DND-41 (cell line): ENCODE measurements at regions not wholly inside any gene's neighbourhood (a gene's known extent, or its start where the extent isn't known, plus 50 kb on each side); places are given as distances from the start of the nearest gene placed in this dataset.

ENCODE experiments used
- ATAC-seq: fragments of 200-7000 bp; cut with Tn5 transposase; 3 replicates; pipeline ENCODE4 v1.9.1; 2021; ENCODE audit warnings: low read depth; ENCODE audit not compliant: insufficient read depth
- DNase-seq: peaks from one replicate; pipeline ENCODE4 v3.0.0-alpha.2; 2020
- H2AFZ ChIP-seq: 2 replicates; pipeline ENCODE4 v1.6.0; 2012; ENCODE audit warnings: low read depth, low read length
- H3K27ac ChIP-seq: 2 replicates; pipeline ENCODE4 v1.5.1; 2012; ENCODE audit warnings: low read length, inconsistent platforms
- H3K27me3 ChIP-seq: fragments of 200-600 bp; sonication (generic); 2 replicates; pipeline ENCODE4 v1.6.0; 2012; ENCODE audit warnings: low read length, mild to moderate bottlenecking, inconsistent platforms; ENCODE audit not compliant: insufficient read depth, poor library complexity
- H3K36me3 ChIP-seq: 2 replicates; pipeline ENCODE4 v1.5.1; 2012; ENCODE audit warnings: low read length, inconsistent platforms; ENCODE audit not compliant: insufficient read depth
- H3K4me1 ChIP-seq: 2 replicates; pipeline ENCODE4 v1.5.1; 2012; ENCODE audit warnings: mild to moderate bottlenecking, low read length; ENCODE audit not compliant: insufficient read depth
- H3K4me2 ChIP-seq: 2 replicates; pipeline ENCODE4 v1.6.0; 2012; ENCODE audit warnings: mild to moderate bottlenecking, moderate library complexity, low read length, inconsistent platforms; ENCODE audit not compliant: insufficient read depth
- H3K4me3 ChIP-seq, 2 experiments: fragments of 200-600 bp in 1 of 2; shearing (Covaris generic) in 1 of 2; 2 replicates each; pipeline ENCODE4 v1.5.1; 2012 to 2016; ENCODE audit warnings: inconsistent platforms in 2 of 2, low read length in 2 of 2, mild to moderate bottlenecking in 2 of 2, low read depth in 1 of 2, moderate library complexity in 1 of 2
- H3K79me2 ChIP-seq: 2 replicates; pipeline ENCODE4 v1.6.0; 2012; ENCODE audit warnings: low read length, inconsistent platforms; ENCODE audit not compliant: insufficient read depth
- H3K9ac ChIP-seq: 2 replicates; pipeline ENCODE4 v1.6.0; 2012; ENCODE audit warnings: low read depth, mild to moderate bottlenecking, inconsistent platforms, low read length, moderate library complexity
- H3K9me3 ChIP-seq: 2 replicates; pipeline ENCODE4 v1.5.1; 2012; ENCODE audit warnings: low read length, moderate library complexity, mild to moderate bottlenecking, inconsistent platforms; ENCODE audit not compliant: insufficient read depth, severe bottlenecking
- H4K20me1 ChIP-seq: 2 replicates; pipeline ENCODE4 v1.6.0; 2012; ENCODE audit warnings: low read length; ENCODE audit not compliant: insufficient read depth
- EZH2 ChIP-seq: IDR thresholded peaks from 3 replicates; pipeline ENCODE4 v1.6.1; 2012; ENCODE audit warnings: borderline replicate concordance, low read depth, mild to moderate bottlenecking, moderate library complexity, low read length, inconsistent platforms; ENCODE audit not compliant: severe bottlenecking
- TF ChIP-seq, protein P1 (sequence below): IDR thresholded peaks from 2 replicates; pipeline ENCODE4 v1.5.1; 2012; ENCODE audit warnings: borderline replicate concordance, low read length, moderate library complexity, mild to moderate bottlenecking; ENCODE audit not compliant: poor library complexity, severe bottlenecking; ENCODE audit errors: extremely low read depth

DNA sequence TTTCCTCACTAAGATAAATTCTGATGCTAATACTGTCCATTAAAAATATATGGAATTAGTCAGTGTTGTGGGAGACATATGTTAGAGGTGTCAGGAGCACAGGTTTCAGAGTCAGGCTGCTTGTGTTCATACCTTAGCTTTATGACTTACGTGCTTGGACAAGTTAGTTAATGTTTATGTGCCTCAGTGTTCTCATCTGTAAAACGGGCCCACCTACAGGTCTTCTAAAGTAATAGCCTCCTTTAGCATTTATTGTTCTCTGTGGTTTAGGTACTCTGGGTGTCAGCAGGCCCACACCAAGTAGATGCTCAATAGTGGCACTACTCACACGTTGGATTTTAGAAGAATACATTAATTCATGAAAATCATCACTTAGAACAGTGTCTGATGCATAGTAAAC, 308.7 kb upstream of the ZC3H12C start:
- Histone ChIP-seq H3K36me3 (no peaks in the 10 kb centered on the region), H3K79me2 (no peaks in the 10 kb centered on the region), H3K27ac (no peak overlapping the region), H3K27me3 (no peaks in the 10 kb centered on the region), H3K4me1 (no peaks in the 10 kb centered on the region), H4K20me1 (no peaks in the 10 kb centered on the region), H3K9me3 (no peaks in the 10 kb centered on the region), H3K4me3 (no peak overlapping the region), H3K9ac (no peak overlapping the region), H2AFZ (no peak overlapping the region), H3K4me2 (no peak overlapping the region)
- ATAC-seq = no peak
- DNase-seq = no peak
- TF ChIP-seq EZH2 = no peak
- TF ChIP-seq, protein P1, sequence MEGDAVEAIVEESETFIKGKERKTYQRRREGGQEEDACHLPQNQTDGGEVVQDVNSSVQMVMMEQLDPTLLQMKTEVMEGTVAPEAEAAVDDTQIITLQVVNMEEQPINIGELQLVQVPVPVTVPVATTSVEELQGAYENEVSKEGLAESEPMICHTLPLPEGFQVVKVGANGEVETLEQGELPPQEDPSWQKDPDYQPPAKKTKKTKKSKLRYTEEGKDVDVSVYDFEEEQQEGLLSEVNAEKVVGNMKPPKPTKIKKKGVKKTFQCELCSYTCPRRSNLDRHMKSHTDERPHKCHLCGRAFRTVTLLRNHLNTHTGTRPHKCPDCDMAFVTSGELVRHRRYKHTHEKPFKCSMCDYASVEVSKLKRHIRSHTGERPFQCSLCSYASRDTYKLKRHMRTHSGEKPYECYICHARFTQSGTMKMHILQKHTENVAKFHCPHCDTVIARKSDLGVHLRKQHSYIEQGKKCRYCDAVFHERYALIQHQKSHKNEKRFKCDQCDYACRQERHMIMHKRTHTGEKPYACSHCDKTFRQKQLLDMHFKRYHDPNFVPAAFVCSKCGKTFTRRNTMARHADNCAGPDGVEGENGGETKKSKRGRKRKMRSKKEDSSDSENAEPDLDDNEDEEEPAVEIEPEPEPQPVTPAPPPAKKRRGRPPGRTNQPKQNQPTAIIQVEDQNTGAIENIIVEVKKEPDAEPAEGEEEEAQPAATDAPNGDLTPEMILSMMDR = no peak

DNA sequence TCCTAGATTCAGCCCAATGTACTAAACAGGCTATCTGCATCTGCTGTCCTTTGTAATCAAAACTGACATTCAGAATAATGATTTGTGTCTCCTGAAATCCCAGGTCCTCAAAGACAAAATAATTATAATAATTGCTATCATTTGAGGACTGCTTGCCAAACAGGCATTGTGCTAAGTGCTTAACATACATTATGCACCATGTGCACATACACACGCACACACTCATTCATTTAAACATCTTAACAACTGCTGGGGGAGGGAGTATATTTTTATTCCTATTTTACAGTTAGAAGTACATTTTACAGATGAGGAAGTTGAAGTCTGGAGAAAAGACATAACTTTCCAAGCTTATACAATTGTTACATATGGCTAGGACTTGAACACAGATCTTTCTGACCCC, 308.0 kb upstream of the ZC3H12C start:
- Histone ChIP-seq H3K27me3 (no peaks in the 10 kb centered on the region), H3K27ac (no peak overlapping the region), H2AFZ (no peak overlapping the region), H3K4me1 (no peaks in the 10 kb centered on the region), H3K9me3 (no peaks in the 10 kb centered on the region), H3K4me2 (no peak overlapping the region), H3K36me3 (no peaks in the 10 kb centered on the region), H3K79me2 (no peaks in the 10 kb centered on the region), H3K4me3 (no peak overlapping the region), H4K20me1 (no peaks in the 10 kb centered on the region), H3K9ac (no peak overlapping the region)
- ATAC-seq (no peak), DNase-seq (no peak)
- TF ChIP-seq EZH2 = no peak
- TF ChIP-seq, protein P1 = no peak

DNA sequence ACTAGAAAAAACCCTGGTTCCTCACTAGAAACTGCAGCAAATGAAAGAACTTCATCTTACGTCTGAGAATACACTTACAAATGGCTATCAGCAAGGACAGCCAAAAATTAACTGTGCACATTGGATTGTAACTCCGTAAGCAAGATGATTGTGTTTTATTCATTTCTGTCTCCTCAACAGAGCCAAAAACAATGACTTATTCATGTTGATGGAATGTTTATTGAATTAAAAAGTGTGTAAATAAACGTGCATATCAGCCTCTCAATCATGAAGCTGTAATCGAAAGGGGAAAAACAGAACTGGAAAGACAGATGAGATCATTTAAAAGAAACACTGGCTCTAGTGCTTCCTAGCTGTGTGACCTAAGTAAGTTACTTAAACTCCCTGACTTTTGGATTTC, 307.5 kb upstream of the ZC3H12C start:
- Histone ChIP-seq H3K4me1 (no peaks in the 10 kb centered on the region), H3K27me3 (no peaks in the 10 kb centered on the region), H4K20me1 (no peaks in the 10 kb centered on the region), H3K27ac (no peak overlapping the region), H3K4me2 (no peak overlapping the region), H3K36me3 (no peaks in the 10 kb centered on the region), H3K4me3 (no peak overlapping the region), H3K79me2 (no peaks in the 10 kb centered on the region), H2AFZ (no peak overlapping the region), H3K9me3 (no peaks in the 10 kb centered on the region), H3K9ac (no peak overlapping the region)
- no peak for ATAC-seq
- TF ChIP-seq, protein P1 = no peak
- TF ChIP-seq EZH2 = no peak
- DNase-seq = no peak

DNA sequence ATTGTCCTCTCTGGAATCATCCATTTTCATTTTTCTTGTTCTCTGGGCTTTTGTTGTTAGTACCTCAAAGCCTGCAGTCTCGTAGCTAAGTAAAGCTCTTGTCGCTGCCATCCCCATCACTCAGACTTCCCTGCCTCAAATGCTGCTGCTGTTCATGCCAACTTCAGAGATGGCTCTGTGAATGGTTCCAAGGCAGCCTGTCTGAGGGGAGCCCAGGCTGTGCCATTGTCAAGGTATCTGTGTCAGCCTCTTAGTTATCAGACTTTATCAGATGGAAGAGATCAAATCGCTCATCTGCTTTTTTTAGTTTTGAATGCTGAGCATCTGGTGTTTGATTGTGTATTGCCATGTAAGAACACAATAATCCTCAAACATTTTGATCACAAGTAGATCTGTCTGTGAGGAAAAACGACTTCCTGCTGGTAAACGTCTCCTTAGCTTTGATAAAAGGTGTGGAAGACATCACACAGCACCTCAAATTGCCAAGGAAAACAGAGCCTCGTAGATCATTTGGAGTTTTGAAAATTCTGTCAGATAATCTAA, 304.2 kb upstream of the ZC3H12C start:
- no peaks in the 10 kb centered on the region for H4K20me1 ChIP-seq
- H2AFZ ChIP-seq = no peak overlapping the region
- no peak overlapping the region for H3K27ac ChIP-seq
- no peak overlapping the region for H3K9ac ChIP-seq
- no peak overlapping the region for H3K4me2 ChIP-seq
- no peaks in the 10 kb centered on the region for H3K4me1 ChIP-seq
- no peaks in the 10 kb centered on the region for H3K27me3 ChIP-seq
- H3K79me2 ChIP-seq = no peaks in the 10 kb centered on the region
- no peak for ATAC-seq
- DNase-seq = no peak
- H3K36me3 ChIP-seq = no peaks in the 10 kb centered on the region
- no peak overlapping the region for H3K4me3 ChIP-seq
- H3K9me3 ChIP-seq = no peaks in the 10 kb centered on the region
- TF ChIP-seq, protein P1 = no peak
- TF ChIP-seq EZH2 = no peak
